Liver (tissue), 8 donors: ENCODE measurements at regions not wholly inside any gene's neighbourhood (a gene's known extent, or its start where the extent isn't known, plus 50 kb on each side); places are given as distances from the start of the nearest gene placed in this dataset.

Experiments
- DNase-seq: peaks from one replicate; pipeline ENCODE4 v3.0.0-alpha.2; 2017; ENCODE audit warnings: low spot score
- H3K27ac ChIP-seq, 2 donors: one replicate each; pipeline ENCODE4 v1.7.0; 2013; ENCODE audit warnings: inconsistent platforms in 2 of 2, low read length in 2 of 2, control low read depth in 1 of 2, low read depth in 1 of 2, mild to moderate bottlenecking in 1 of 2
- H3K27me3 ChIP-seq, 4 donors: one replicate each; pipeline versions ENCODE4 v1.6.1 to v1.7.0; 2013; ENCODE audit warnings: low read length in 3 of 4, inconsistent platforms in 1 of 4, mild to moderate bottlenecking in 1 of 4, moderate library complexity in 1 of 4; ENCODE audit not compliant: control insufficient read depth in 4 of 4, insufficient read depth in 4 of 4
- H3K36me3 ChIP-seq, 4 donors: one replicate each; pipeline versions ENCODE4 v1.6.1 to v1.7.0; 2013; ENCODE audit warnings: low read length in 3 of 4, mild to moderate bottlenecking in 3 of 4, low read depth in 1 of 4, moderate library complexity in 1 of 4; ENCODE audit not compliant: control insufficient read depth in 4 of 4, insufficient read depth in 3 of 4
- H3K4me1 ChIP-seq, 4 donors: one replicate each; pipeline versions ENCODE4 v1.6.1 to v1.7.0; 2013; ENCODE audit warnings: low read length in 3 of 4, mild to moderate bottlenecking in 3 of 4, moderate library complexity in 1 of 4; ENCODE audit not compliant: control insufficient read depth in 4 of 4, insufficient read depth in 4 of 4
- H3K4me3 ChIP-seq, 3 donors: one replicate each; pipeline versions ENCODE4 v1.6.1 to v1.7.0; 2013; ENCODE audit warnings: low read length in 3 of 3, control low read depth in 1 of 3, low read depth in 1 of 3, mild to moderate bottlenecking in 1 of 3
- H3K9ac ChIP-seq, 2 donors: one replicate each; pipeline ENCODE4 v1.7.0; 2013; ENCODE audit warnings: low read length in 2 of 2, mild to moderate bottlenecking in 2 of 2, moderate library complexity in 2 of 2, control low read depth in 1 of 2, low read depth in 1 of 2
- H3K9me3 ChIP-seq, 4 donors: one replicate each; pipeline versions ENCODE4 v1.6.1 to v1.7.0; 2013; ENCODE audit warnings: low read length in 3 of 4; ENCODE audit not compliant: control insufficient read depth in 4 of 4
- EGR1 ChIP-seq, 2 donors: IDR thresholded peaks; 2 replicates each; pipeline ENCODE4 v1.6.1; 2016 to 2018; ENCODE audit warnings: antibody characterized with exemption in 2 of 2, low read depth in 2 of 2
- FOXA1 ChIP-seq: IDR thresholded peaks from 2 replicates; pipeline ENCODE4 v1.6.1; 2016; ENCODE audit warnings: antibody characterized with exemption
- FOXA2 ChIP-seq: IDR thresholded peaks from 2 replicates; pipeline ENCODE4 v1.6.1; 2016; ENCODE audit warnings: antibody characterized with exemption
- HNF4A ChIP-seq, 2 donors: conservative IDR thresholded peaks; 2 replicates each; pipeline ENCODE4 v1.6.1; 2016; ENCODE audit warnings: antibody characterized with exemption in 2 of 2, mild to moderate bottlenecking in 2 of 2
- JUND ChIP-seq, 2 donors: IDR thresholded peaks; 2 replicates each; pipeline ENCODE4 v1.6.1; 2016; ENCODE audit warnings: antibody characterized with exemption in 2 of 2
- RXRA ChIP-seq, 2 donors: IDR thresholded peaks; 2 replicates each; pipeline ENCODE4 v1.6.1; 2017 to 2018; ENCODE audit warnings: antibody characterized with exemption in 2 of 2, mild to moderate bottlenecking in 1 of 2
- SP1 ChIP-seq: IDR thresholded peaks from 2 replicates; pipeline ENCODE4 v1.6.1; 2018; ENCODE audit warnings: antibody characterized with exemption, mild to moderate bottlenecking
- TAF1 ChIP-seq: conservative IDR thresholded peaks from 2 replicates; pipeline ENCODE4 v1.6.1; 2016; ENCODE audit warnings: antibody characterized with exemption, mild to moderate bottlenecking
- YY1 ChIP-seq: IDR thresholded peaks from 2 replicates; pipeline ENCODE4 v1.6.1; 2016; ENCODE audit warnings: antibody characterized with exemption, mild to moderate bottlenecking
- WGBS: extraction: QIAGEN DNeasy Blood & Tissue Kit; methylation state at CpG from one replicate; pipeline ENCODE4 v1.1.7; 2013; 5-methylcytosine and 5-hydroxymethylcytosine counted together
- TF ChIP-seq, protein P1 (sequence below): IDR thresholded peaks from 2 replicates; pipeline ENCODE4 v1.6.1; 2016; ENCODE audit warnings: antibody characterized with exemption
- TF ChIP-seq, protein P2 (sequence below): fragments of 150-350 bp; IDR thresholded peaks from 2 replicates; pipeline ENCODE4 v1.5.1; 2017; ENCODE audit warnings: improper control_type of control experiment, low read depth, low read length; ENCODE audit not compliant: missing input control
- TF ChIP-seq, protein P3 (sequence below): IDR thresholded peaks from 2 replicates; pipeline ENCODE4 v1.6.1; 2016; ENCODE audit warnings: antibody characterized with exemption
- TF ChIP-seq, protein P4 (sequence below): IDR thresholded peaks from 2 replicates; pipeline ENCODE4 v1.6.1; 2016; ENCODE audit warnings: antibody characterized with exemption
- donor health status: healthy.
- donor health status: healthy.
- donor health status: healthy.
- donor health status: healthy.
- donor health status: healthy.

DNA sequence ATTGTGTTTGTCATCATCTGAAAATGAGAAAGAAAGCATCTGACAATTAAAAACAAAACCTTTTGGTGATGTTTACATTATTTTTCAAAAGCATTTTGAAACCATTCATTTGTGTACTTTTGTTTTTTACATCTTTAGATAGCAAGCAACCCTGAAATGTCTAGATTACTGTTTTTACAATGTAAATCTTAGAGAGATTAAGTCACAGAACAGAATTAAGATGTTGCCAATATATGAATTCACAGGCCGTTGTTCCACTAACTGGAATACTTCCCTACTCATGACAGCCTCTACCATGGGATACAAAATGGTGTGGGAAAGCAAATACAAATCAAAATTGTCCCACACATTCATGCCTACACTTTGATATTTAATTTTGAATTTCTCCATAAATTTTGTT is 480.0 kb upstream of the ZEB2 start:
- Histone ChIP-seq H3K4me1 (no peaks in the 10 kb centered on the region), H3K36me3 (no peaks in the 10 kb centered on the region), H3K9ac (no peak overlapping the region), H3K9me3 (no peaks in the 10 kb centered on the region), H3K27me3 (peaks cover 0 to 3% (median 0%) of the 10 kb centered on the region in 4 donors), H3K4me3 (no peak overlapping the region), H3K27ac (no peak overlapping the region)
- WGBS: 72% methylated on average over 1 of the region's 1 CpG
- no peak for DNase-seq
- no peak for TF ChIP-seq EGR1 (IDR thresholded peaks at IDR 0.05; ENCODE audit: low read depth in 2 of 2)
- no peak for TF ChIP-seq SP1
- TF ChIP-seq YY1: no peak
- no peak for TF ChIP-seq FOXA1
- TF ChIP-seq, protein P1, sequence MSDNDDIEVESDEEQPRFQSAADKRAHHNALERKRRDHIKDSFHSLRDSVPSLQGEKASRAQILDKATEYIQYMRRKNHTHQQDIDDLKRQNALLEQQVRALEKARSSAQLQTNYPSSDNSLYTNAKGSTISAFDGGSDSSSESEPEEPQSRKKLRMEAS: no peak
- no peak for TF ChIP-seq RXRA (IDR thresholded peaks at IDR 0.05)
- TF ChIP-seq, protein P2, sequence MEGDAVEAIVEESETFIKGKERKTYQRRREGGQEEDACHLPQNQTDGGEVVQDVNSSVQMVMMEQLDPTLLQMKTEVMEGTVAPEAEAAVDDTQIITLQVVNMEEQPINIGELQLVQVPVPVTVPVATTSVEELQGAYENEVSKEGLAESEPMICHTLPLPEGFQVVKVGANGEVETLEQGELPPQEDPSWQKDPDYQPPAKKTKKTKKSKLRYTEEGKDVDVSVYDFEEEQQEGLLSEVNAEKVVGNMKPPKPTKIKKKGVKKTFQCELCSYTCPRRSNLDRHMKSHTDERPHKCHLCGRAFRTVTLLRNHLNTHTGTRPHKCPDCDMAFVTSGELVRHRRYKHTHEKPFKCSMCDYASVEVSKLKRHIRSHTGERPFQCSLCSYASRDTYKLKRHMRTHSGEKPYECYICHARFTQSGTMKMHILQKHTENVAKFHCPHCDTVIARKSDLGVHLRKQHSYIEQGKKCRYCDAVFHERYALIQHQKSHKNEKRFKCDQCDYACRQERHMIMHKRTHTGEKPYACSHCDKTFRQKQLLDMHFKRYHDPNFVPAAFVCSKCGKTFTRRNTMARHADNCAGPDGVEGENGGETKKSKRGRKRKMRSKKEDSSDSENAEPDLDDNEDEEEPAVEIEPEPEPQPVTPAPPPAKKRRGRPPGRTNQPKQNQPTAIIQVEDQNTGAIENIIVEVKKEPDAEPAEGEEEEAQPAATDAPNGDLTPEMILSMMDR: no peak
- TF ChIP-seq TAF1: no peak
- TF ChIP-seq FOXA2: no peak
- no peak for TF ChIP-seq HNF4A (conservative IDR thresholded peaks at IDR 0.05)
- TF ChIP-seq, protein P3, sequence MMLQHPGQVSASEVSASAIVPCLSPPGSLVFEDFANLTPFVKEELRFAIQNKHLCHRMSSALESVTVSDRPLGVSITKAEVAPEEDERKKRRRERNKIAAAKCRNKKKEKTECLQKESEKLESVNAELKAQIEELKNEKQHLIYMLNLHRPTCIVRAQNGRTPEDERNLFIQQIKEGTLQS: no peak
- TF ChIP-seq JUND (IDR thresholded peaks at IDR 0.05): no peak

DNA sequence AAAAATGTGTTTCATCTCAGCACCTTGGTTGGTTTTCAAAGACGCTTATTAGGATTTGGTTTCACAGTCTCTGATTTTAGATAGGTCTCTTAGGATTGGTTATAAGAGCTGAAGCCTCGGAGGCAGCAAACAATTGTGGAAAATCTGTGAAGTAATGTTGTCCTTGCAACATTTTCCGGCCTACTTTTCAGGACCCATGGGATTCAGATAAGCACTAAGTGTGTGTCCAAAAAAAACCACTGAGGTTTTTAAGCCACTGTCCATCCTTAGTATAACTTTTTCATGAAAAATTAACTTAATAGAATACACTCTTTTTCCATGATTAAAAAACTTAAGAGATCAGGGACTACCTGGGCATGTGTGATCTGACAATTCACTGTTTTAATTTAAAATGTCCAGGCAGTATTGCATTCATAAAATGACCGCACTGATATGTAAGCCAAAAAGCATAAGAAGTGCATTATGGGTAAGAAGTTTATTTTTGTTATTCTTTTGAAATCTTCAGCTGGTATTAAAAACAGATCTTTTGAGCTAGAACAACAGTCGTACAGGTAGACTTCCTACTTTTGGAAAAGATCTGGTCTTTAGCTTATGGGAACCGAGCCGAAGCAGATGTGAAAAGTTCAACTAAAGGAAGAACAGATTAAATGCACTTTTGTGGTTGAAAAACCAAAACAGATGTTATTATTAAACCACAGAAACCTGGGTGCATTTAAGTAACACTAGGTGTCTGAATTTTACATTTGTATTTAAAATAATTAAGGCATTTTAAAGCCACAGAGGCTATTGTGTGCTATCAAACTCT is 479.4 kb upstream of the ZEB2 start:
- Histone ChIP-seq H3K4me1 (no peaks in the 10 kb centered on the region), H3K27ac (no peak overlapping the region), H3K9me3 (no peaks in the 10 kb centered on the region), H3K36me3 (no peaks in the 10 kb centered on the region), H3K9ac (no peak overlapping the region), H3K27me3 (peaks cover 0 to 3% (median 0%) of the 10 kb centered on the region in 4 donors), H3K4me3 (no peak overlapping the region)
- no peak for DNase-seq
- TF ChIP-seq EGR1 (IDR thresholded peaks at IDR 0.05; ENCODE audit: low read depth in 2 of 2) (no peak), JUND (IDR thresholded peaks at IDR 0.05) (no peak), HNF4A (conservative IDR thresholded peaks at IDR 0.05) (no peak), TAF1 (no peak), FOXA1 (no peak)
- TF ChIP-seq, protein P4, sequence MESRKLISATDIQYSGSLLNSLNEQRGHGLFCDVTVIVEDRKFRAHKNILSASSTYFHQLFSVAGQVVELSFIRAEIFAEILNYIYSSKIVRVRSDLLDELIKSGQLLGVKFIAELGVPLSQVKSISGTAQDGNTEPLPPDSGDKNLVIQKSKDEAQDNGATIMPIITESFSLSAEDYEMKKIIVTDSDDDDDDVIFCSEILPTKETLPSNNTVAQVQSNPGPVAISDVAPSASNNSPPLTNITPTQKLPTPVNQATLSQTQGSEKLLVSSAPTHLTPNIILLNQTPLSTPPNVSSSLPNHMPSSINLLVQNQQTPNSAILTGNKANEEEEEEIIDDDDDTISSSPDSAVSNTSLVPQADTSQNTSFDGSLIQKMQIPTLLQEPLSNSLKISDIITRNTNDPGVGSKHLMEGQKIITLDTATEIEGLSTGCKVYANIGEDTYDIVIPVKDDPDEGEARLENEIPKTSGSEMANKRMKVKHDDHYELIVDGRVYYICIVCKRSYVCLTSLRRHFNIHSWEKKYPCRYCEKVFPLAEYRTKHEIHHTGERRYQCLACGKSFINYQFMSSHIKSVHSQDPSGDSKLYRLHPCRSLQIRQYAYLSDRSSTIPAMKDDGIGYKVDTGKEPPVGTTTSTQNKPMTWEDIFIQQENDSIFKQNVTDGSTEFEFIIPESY: no peak
- TF ChIP-seq, protein P1: no peak
- WGBS: 91% methylated on average over 7 of the region's 7 CpGs
